WTC11 (cell line): ENCODE measurements at regions not wholly inside any gene's neighbourhood (a gene's known extent, or its start where the extent isn't known, plus 50 kb on each side); places are given as distances from the start of the nearest gene placed in this dataset.

Source experiments
- ATAC-seq: fragments of 200-7000 bp; cut with Tn5 transposase; 2 replicates; pipeline ENCODE4 v1.10.0; 2021; ENCODE audit warnings: mild to moderate bottlenecking, moderate library complexity
- CTCF ChIA-PET: fragments of 300-600 bp; sonication (Branson Sonifier 250); formaldehyde crosslinking; loops from one replicate; lab custom pipeline; 2021; ENCODE audit warnings: antibody characterized with exemption; lab: Charles Lee
- POLR2A ChIA-PET: fragments of 350-600 bp; sonication (Branson Sonifier 250); formaldehyde crosslinking; loops from one replicate; lab custom pipeline; 2021; ENCODE audit warnings: antibody characterized with exemption; lab: Charles Lee
- DNase-seq: peaks from one replicate; pipeline ENCODE4 v3.0.0; 2021; ENCODE audit warnings: low spot score
- H3K27ac Mint-ChIP-seq: 2 replicates; pipeline ENCODE4 v1.8.0; 2021; ENCODE audit warnings: mixed read lengths
- H3K27me3 Mint-ChIP-seq: 2 replicates; pipeline ENCODE4 v1.8.0; 2021; ENCODE audit warnings: low read depth, mild to moderate bottlenecking, moderate library complexity, mixed read lengths
- H3K36me3 Mint-ChIP-seq: 2 replicates; pipeline ENCODE4 v1.8.0; 2021; ENCODE audit warnings: mixed read lengths
- H3K4me1 Mint-ChIP-seq: 2 replicates; pipeline ENCODE4 v1.8.0; 2022; ENCODE audit warnings: mixed read lengths
- H3K4me3 Mint-ChIP-seq: 2 replicates; pipeline ENCODE4 v1.8.0; 2021; ENCODE audit warnings: mild to moderate bottlenecking, moderate library complexity, mixed read lengths
- H3K9me3 Mint-ChIP-seq: 2 replicates; pipeline ENCODE4 v1.8.0; 2021; ENCODE audit warnings: mixed read lengths
- ATF1 ChIP-seq: sonication (generic); formaldehyde crosslinking; IDR thresholded peaks from 2 replicates; pipeline ENCODE4 v1.8.1; 2023; ENCODE audit warnings: mild to moderate bottlenecking, moderate library complexity, missing genetic modification reagents
- IRF2 ChIP-seq: sonication (generic); formaldehyde crosslinking; IDR thresholded peaks from 2 replicates; pipeline ENCODE4 v1.8.0; 2022; ENCODE audit warnings: low read depth, missing genetic modification reagents, borderline replicate concordance
- JAZF1 ChIP-seq: fragments of 250-450 bp; sonication (Bioruptor Pico); IDR thresholded peaks from 2 replicates; pipeline ENCODE4 v1.9.0; 2021; ENCODE audit warnings: moderate library complexity, mild to moderate bottlenecking, inconsistent platforms
- NFATC4 ChIP-seq: fragments of 250-450 bp; sonication (Bioruptor Pico); IDR thresholded peaks from 2 replicates; pipeline ENCODE4 v1.9.0; 2021; ENCODE audit warnings: mild to moderate bottlenecking
- TF ChIP-seq, protein P1 (sequence below): sonication (generic); formaldehyde crosslinking; IDR thresholded peaks from 2 replicates; pipeline ENCODE4 v1.8.0; 2023; ENCODE audit warnings: mild to moderate bottlenecking, missing genetic modification reagents
- TF ChIP-seq, protein P2 (sequence below): sonication (generic); formaldehyde crosslinking; IDR thresholded peaks from 2 replicates; pipeline ENCODE4 v1.8.1; 2023; ENCODE audit warnings: mild to moderate bottlenecking, missing genetic modification reagents
- TF ChIP-seq, protein P3 (sequence below): fragments of 250-450 bp; sonication (Bioruptor Pico); IDR thresholded peaks from 2 replicates; pipeline ENCODE4 v1.9.0; 2021; ENCODE audit warnings: mild to moderate bottlenecking, borderline replicate concordance
- TF ChIP-seq, protein P4 (sequence below): sonication (generic); formaldehyde crosslinking; IDR thresholded peaks from 2 replicates; pipeline ENCODE4 v1.8.0; 2022; ENCODE audit warnings: mild to moderate bottlenecking, missing genetic modification reagents
- TF ChIP-seq, protein P5 (sequence below): sonication (generic); formaldehyde crosslinking; IDR thresholded peaks from 2 replicates; pipeline ENCODE4 v1.8.1; 2023; ENCODE audit warnings: mild to moderate bottlenecking, moderate library complexity, missing genetic modification reagents
- TF ChIP-seq, protein P6 (sequence below): fragments of 250-450 bp; sonication (Bioruptor Pico); conservative IDR thresholded peaks from 2 replicates; pipeline ENCODE4 v1.9.0; 2021; ENCODE audit warnings: mild to moderate bottlenecking

DNA sequence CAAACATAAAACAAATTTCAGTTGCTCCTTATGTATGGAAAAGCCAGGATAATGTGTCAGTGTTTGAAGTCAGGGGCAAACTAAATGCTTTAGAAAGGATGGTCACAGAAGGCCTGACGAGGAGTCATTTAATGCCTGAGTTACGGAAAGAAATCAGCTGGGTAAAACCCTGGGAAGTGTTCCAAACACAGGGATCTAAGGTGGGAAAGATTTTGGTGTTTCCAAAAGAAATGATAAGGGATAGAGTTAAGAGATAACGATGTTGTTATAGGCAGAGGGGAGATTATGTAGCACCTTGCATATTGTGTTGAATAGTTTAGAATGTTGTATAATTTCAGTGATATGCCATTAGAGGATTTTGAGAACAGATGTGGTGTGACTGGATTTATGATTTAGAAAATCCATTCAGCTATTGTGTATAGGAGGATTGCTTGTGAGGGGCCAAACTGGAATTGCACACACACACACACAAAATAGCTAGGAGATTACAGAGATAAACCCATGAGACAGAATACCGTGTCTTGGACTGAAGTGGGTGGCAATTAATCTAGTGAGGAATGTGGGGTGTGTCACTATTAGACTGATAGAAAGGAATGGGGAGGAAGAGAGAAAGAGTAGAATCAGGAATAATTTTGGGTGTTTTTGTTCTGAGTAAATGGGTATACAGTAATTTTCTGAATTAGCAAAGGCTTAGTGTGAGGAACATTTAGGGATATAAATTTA is 274.2 kb upstream of the DAB2 start:
- no peaks in the 10 kb centered on the region for H3K27me3 Mint-ChIP-seq
- CTCF ChIA-PET, result no interaction called here
- POLR2A ChIA-PET, result no interaction called here
- no peaks in the 10 kb centered on the region for H3K36me3 Mint-ChIP-seq
- H3K4me3 Mint-ChIP-seq, result no peak overlapping the region
- no peak overlapping the region for H3K27ac Mint-ChIP-seq
- H3K4me1 Mint-ChIP-seq, result no peaks in the 10 kb centered on the region
- DNase-seq (no peak), ATAC-seq (no peak)
- no peak for TF ChIP-seq NFATC4 (CRISPR knock-in tag)
- TF ChIP-seq, all 79 proteins: peak for 0
- H3K9me3 Mint-ChIP-seq, result no peaks in the 10 kb centered on the region

DNA sequence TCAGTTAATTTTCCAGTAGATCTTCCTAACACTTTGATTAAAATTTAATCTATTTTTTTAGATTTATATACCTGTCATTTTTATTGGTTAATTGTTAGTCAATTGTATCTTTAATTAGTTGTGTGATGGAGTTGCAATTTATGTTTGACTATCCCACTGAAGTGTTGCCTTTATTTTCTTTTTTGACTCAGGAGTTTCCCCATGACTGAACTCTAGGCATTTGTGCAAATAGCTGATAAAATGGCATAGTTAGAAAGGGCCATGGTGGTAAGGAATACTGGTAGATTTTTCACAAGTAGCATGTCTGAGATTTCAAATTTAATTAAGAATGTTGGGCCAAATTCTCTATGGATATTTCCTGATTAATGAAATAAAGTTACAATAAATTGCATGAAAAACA is 273.1 kb upstream of the DAB2 start:
- CTCF ChIA-PET, result no interaction called here
- Mint-ChIP-seq H3K4me1 (no peaks in the 10 kb centered on the region), H3K27me3 (no peaks in the 10 kb centered on the region), H3K9me3 (no peaks in the 10 kb centered on the region)
- POLR2A ChIA-PET, result no interaction called here
- no peak for ATAC-seq
- no peak for DNase-seq
- TF ChIP-seq IRF2 (CRISPR knock-in tag), result no peak
- TF ChIP-seq, protein P1, sequence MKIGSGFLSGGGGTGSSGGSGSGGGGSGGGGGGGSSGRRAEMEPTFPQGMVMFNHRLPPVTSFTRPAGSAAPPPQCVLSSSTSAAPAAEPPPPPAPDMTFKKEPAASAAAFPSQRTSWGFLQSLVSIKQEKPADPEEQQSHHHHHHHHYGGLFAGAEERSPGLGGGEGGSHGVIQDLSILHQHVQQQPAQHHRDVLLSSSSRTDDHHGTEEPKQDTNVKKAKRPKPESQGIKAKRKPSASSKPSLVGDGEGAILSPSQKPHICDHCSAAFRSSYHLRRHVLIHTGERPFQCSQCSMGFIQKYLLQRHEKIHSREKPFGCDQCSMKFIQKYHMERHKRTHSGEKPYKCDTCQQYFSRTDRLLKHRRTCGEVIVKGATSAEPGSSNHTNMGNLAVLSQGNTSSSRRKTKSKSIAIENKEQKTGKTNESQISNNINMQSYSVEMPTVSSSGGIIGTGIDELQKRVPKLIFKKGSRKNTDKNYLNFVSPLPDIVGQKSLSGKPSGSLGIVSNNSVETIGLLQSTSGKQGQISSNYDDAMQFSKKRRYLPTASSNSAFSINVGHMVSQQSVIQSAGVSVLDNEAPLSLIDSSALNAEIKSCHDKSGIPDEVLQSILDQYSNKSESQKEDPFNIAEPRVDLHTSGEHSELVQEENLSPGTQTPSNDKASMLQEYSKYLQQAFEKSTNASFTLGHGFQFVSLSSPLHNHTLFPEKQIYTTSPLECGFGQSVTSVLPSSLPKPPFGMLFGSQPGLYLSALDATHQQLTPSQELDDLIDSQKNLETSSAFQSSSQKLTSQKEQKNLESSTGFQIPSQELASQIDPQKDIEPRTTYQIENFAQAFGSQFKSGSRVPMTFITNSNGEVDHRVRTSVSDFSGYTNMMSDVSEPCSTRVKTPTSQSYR, result no peak
- TF ChIP-seq, protein P2, sequence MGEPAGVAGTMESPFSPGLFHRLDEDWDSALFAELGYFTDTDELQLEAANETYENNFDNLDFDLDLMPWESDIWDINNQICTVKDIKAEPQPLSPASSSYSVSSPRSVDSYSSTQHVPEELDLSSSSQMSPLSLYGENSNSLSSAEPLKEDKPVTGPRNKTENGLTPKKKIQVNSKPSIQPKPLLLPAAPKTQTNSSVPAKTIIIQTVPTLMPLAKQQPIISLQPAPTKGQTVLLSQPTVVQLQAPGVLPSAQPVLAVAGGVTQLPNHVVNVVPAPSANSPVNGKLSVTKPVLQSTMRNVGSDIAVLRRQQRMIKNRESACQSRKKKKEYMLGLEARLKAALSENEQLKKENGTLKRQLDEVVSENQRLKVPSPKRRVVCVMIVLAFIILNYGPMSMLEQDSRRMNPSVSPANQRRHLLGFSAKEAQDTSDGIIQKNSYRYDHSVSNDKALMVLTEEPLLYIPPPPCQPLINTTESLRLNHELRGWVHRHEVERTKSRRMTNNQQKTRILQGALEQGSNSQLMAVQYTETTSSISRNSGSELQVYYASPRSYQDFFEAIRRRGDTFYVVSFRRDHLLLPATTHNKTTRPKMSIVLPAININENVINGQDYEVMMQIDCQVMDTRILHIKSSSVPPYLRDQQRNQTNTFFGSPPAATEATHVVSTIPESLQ (CRISPR knock-in tag), result no peak
- TF ChIP-seq, protein P3, sequence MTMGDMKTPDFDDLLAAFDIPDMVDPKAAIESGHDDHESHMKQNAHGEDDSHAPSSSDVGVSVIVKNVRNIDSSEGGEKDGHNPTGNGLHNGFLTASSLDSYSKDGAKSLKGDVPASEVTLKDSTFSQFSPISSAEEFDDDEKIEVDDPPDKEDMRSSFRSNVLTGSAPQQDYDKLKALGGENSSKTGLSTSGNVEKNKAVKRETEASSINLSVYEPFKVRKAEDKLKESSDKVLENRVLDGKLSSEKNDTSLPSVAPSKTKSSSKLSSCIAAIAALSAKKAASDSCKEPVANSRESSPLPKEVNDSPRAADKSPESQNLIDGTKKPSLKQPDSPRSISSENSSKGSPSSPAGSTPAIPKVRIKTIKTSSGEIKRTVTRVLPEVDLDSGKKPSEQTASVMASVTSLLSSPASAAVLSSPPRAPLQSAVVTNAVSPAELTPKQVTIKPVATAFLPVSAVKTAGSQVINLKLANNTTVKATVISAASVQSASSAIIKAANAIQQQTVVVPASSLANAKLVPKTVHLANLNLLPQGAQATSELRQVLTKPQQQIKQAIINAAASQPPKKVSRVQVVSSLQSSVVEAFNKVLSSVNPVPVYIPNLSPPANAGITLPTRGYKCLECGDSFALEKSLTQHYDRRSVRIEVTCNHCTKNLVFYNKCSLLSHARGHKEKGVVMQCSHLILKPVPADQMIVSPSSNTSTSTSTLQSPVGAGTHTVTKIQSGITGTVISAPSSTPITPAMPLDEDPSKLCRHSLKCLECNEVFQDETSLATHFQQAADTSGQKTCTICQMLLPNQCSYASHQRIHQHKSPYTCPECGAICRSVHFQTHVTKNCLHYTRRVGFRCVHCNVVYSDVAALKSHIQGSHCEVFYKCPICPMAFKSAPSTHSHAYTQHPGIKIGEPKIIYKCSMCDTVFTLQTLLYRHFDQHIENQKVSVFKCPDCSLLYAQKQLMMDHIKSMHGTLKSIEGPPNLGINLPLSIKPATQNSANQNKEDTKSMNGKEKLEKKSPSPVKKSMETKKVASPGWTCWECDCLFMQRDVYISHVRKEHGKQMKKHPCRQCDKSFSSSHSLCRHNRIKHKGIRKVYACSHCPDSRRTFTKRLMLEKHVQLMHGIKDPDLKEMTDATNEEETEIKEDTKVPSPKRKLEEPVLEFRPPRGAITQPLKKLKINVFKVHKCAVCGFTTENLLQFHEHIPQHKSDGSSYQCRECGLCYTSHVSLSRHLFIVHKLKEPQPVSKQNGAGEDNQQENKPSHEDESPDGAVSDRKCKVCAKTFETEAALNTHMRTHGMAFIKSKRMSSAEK, result no peak
- TF ChIP-seq, all 79 proteins: peak for 0
- no peaks in the 10 kb centered on the region for H3K36me3 Mint-ChIP-seq
- no peak overlapping the region for H3K4me3 Mint-ChIP-seq
- no peak overlapping the region for H3K27ac Mint-ChIP-seq

DNA sequence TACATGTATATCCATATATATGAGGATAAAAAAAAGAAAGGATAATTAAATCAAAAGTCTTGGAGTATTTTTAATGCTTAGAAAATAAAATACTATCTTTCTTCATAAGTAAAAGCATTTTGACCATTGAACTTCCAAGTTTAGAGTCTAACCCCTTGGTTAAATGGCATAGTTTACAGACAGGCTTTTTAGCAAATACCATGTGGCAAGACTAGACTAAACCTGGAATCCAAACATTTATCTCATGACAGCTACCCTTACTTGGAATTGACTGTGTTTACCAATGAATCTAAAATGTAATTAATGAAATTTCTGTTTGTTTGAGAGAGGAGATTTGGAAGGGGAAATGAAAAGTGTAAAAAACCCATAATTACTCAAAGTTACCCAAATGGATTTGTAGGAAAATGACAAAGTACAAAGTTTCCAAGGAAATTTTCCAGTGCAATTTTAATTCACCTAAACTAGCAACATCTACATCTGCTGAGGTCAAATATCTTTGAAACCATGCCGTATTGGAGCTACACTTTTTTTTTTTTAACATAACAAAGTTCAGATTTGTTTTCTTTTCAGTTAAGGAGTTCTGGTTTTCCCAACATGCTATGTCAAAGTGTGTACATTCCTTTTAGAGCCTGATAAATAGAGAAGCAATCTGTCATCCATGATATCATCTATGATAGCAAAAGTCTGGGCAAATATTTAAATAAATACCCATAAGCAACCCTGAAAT is 272.1 kb upstream of the DAB2 start:
- H3K9me3 Mint-ChIP-seq, result no peaks in the 10 kb centered on the region
- no peaks in the 10 kb centered on the region for H3K36me3 Mint-ChIP-seq
- H3K4me3 Mint-ChIP-seq, result no peak overlapping the region
- ChIA-PET CTCF (no interaction called here), POLR2A (no interaction called here)
- ATAC-seq (no peak), DNase-seq (no peak)
- H3K4me1 Mint-ChIP-seq, result no peaks in the 10 kb centered on the region
- no peak for TF ChIP-seq JAZF1
- no peak overlapping the region for H3K27ac Mint-ChIP-seq
- H3K27me3 Mint-ChIP-seq, result no peaks in the 10 kb centered on the region

DNA sequence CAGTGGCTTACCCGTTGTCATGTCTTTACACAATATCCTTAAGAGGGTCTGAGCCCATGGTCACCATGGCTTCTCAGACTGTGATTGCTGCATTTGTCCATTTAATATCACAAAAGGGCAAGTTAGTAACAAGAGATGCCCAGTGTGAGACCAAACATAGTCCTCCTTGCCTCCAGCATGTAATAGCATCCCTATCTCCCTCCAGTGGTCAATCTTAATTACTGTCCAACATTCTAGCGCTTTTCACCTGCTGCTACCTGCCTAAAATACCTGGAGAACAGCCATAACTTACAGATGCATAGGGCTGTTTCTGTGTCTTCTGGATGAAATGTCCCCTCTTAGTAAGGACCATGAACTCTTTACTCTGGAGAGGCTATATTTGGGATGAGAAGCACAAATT is 267.2 kb upstream of the DAB2 start:
- DNase-seq (no peak), ATAC-seq (peak; percentile 80)
- H3K27ac Mint-ChIP-seq, result no peak overlapping the region
- CTCF ChIA-PET, result interaction anchor here (0.5 kb wide), 1 partner anchor 460 kb away, joined by 3 read pairs; no protein-coding TSS in a partner anchor
- peaks cover 21% of the 10 kb centered on the region for H3K36me3 Mint-ChIP-seq
- H3K27me3 Mint-ChIP-seq, result no peaks in the 10 kb centered on the region
- H3K9me3 Mint-ChIP-seq, result peaks cover 22% of the 10 kb centered on the region
- H3K4me1 Mint-ChIP-seq, result no peaks in the 10 kb centered on the region
- H3K4me3 Mint-ChIP-seq, result no peak overlapping the region
- POLR2A ChIA-PET, result no interaction called here
- TF ChIP-seq ATF1 (CRISPR knock-in tag), result no peak
- TF ChIP-seq, protein P4, sequence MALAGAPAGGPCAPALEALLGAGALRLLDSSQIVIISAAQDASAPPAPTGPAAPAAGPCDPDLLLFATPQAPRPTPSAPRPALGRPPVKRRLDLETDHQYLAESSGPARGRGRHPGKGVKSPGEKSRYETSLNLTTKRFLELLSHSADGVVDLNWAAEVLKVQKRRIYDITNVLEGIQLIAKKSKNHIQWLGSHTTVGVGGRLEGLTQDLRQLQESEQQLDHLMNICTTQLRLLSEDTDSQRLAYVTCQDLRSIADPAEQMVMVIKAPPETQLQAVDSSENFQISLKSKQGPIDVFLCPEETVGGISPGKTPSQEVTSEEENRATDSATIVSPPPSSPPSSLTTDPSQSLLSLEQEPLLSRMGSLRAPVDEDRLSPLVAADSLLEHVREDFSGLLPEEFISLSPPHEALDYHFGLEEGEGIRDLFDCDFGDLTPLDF (CRISPR knock-in tag), result no peak
- TF ChIP-seq, protein P5, sequence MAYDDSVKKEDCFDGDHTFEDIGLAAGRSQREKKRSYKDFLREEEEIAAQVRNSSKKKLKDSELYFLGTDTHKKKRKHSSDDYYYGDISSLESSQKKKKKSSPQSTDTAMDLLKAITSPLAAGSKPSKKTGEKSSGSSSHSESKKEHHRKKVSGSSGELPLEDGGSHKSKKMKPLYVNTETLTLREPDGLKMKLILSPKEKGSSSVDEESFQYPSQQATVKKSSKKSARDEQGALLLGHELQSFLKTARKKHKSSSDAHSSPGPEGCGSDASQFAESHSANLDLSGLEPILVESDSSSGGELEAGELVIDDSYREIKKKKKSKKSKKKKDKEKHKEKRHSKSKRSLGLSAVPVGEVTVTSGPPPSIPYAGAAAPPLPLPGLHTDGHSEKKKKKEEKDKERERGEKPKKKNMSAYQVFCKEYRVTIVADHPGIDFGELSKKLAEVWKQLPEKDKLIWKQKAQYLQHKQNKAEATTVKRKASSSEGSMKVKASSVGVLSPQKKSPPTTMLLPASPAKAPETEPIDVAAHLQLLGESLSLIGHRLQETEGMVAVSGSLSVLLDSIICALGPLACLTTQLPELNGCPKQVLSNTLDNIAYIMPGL (CRISPR knock-in tag), result no peak
- TF ChIP-seq, protein P6, sequence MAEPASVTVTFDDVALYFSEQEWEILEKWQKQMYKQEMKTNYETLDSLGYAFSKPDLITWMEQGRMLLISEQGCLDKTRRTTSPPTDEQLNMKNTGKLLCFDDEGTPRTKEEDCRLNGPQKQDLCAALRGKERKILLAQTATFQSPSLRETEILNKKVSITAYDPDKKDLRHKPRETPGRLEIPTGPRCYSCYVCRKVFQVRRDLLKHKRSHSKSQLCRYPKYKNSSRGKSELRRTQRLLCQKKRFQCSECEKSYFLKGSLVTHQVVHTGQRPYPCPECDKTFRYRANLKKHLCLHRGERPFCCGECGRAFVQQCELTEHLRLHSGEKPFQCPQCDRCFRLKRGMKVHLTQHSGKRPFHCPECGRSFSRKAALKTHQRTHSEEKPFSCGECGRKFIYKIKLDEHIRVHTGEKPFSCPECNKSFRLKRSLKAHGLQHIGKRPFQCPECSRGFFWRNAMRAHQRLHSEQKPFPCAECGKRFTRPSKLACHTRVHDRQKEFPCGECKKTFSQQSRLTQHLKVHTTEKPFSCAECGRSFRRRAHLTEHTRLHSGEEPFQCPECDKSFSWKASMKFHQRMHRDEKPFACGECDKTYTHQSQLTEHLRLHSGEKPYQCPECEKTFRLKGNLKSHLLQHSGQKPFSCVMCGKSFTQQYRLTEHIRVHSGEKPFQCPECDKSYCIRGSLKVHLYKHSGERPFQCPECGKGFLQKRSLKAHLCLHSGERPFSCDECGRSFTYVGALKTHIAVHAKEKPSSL, result no peak
- no peak for TF ChIP-seq JAZF1
